HPDE6-E6E7 (cell line): ENCODE measurements at regions not wholly inside any gene's neighbourhood (a gene's known extent, or its start where the extent isn't known, plus 50 kb on each side); places are given as distances from the start of the nearest gene placed in this dataset.
"Not testable (repeated sequence)": the region's sequence is repeated elsewhere in the genome, so short reads cannot be mapped to it uniquely, and the experiment has no call there.

ENCODE experiments used
- DNase-seq: peaks from one replicate; pipeline ENCODE4 v3.0.0; 2011; ENCODE audit warnings: missing footprints; ENCODE audit errors: extremely low spot score

DNA sequence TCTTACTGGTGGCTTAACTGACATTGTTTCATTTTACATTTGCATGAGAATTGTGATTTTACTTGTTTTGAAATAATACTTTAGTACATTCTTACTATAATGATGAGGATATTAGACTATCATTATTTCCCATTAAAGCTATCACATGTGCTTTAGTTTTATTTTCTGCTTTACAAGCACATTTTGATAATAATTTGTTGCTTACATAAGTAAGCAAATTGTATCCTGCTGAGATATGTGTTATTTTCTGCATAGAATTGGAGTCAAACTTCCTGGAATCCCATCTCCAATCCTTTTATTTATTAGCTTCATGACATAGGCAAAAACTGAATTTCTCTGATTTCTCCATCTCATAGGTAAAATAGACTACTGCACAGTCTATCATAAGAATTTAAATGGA lies 847.4 kb downstream of the DIPK2A start:
- no peak for DNase-seq

DNA sequence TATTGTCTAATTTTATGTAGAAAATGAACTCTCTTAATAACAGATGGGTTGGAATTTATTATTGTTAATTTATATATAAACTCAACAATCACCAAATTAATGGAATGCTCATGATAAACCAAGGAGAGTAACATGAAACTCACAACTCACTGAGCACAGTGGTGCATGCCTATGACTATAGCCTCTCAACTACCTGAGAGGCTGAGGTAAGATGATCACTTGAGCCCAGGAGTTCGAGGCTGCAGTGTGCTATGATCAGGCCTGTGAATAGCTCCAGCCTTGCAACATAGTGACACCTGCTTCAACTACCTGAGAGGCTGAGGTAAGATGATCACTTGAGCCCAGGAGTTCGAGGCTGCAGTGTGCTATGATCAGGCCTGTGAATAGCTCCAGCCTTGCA lies 848.6 kb downstream of the DIPK2A start:
- not testable (repeated sequence) for DNase-seq

GRCh38 chr3:144820726-144821125 lies 849.1 kb downstream of the DIPK2A start:
- no peak for DNase-seq

GRCh38 chr3:144821583-144821982 lies 850.0 kb downstream of the DIPK2A start:
- DNase-seq = no peak

- DNase-seq = no peak
These were observed 851.0 kb downstream of the DIPK2A start for GRCh38 chr3:144822671-144823070.

DNA sequence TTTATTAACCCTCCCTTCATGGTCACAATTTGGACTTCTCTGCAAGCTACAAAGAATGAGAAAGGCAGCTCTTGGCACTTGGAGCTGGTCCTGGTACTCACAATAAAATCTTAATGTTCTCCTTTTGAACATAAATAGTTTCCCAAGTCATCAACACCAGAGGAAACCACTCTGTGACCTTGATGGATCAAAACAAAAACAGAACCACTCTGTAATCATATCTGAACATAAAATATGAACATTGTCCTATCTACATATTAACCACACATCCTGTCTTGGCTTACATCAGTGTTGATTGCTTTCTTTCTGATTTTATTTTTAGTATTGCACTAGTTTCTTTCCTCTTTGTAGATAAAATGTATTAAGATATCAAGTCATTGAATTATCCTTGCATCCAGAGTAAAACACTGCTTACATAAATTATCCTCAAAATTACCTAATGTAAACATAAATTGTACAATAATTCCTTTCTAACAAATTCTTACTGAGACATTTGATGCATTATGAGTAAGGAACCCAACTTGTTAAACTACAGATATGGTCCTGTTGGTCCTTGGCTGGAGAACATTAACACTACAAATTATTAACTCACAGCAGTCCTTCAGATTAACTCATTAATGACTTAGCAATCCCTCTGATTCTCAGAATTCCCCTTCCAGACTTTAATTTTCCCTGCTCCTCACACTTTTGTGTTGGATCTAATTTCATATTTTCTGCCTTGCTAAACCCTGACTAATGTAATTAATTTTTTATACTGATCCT lies 860.5 kb downstream of the DIPK2A start:
- DNase-seq = no peak

- no peak for DNase-seq
These were observed 868.4 kb downstream of the DIPK2A start for GRCh38 chr3:144839991-144840390.

DNA sequence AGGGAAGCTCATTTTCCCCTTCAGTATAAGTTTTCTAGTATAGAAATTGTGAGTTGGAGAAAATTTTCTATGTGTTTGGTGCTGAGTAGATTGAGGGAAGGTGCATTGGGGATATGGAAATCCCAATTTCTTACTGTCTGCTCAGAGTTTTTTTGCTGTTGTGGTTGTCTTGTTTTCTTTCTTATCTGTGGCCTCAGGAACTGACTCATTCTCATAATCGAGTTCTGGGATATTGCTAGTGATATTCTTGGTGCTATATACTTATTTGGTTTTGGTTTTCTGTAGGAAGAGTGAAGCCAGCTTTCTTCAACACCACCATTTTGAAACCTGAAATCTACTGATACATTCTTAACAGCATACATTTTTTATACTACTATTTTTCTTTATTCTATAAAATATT lies 869.2 kb downstream of the DIPK2A start:
- DNase-seq = no peak

DNA sequence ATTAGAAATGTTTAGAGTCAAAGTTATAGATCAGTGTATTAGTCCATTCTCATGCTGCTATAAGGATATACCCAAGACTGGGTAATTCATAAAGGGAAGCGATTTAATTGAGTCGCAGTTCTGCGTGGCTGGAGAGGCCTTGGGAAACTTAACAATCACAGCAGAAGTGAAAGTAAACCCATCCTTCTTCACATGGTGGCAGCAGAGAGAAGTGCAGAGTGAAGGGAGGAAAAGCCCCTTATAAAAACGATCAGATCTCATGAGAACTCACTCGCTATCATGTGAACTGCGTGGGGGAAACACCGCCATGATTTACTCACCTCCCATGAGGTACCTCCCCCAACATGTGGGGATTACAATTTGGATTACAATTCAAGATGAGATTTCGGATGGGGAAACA lies 871.5 kb downstream of the DIPK2A start:
- DNase-seq = no peak

DNA sequence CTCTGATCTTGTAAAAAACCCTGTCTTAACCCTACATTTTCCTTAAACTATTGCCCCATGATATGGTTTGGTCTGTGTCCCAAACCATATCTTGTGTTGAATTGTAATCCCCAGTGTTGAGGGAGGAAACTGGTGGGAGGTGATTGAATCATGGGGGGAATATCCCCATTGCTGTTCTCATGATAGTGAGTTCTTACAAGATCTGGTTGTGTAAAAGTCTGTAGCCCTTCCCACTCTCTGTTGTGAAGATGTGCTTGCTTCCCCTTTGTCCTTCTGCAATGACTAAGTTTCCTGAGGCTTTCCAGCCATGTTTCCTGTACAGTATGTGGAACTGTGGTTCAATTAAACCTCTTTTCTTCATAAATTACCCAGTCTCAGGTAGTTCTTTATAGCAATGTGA lies 881.4 kb downstream of the DIPK2A start:
- DNase-seq = no peak

GRCh38 chr3:144854020-144854419 lies 882.4 kb downstream of the DIPK2A start:
- DNase-seq = not testable (repeated sequence)

GRCh38 chr3:144859161-144859560 lies 887.5 kb downstream of the DIPK2A start:
- no peak for DNase-seq

- DNase-seq = peak; percentile 3
These were observed 893.0 kb downstream of the DIPK2A start for GRCh38 chr3:144864646-144865045.

GRCh38 chr3:144865948-144866347 lies 894.3 kb downstream of the DIPK2A start:
- DNase-seq = no peak

GRCh38 chr3:144866476-144866875 lies 894.9 kb downstream of the DIPK2A start:
- no peak for DNase-seq

DNA sequence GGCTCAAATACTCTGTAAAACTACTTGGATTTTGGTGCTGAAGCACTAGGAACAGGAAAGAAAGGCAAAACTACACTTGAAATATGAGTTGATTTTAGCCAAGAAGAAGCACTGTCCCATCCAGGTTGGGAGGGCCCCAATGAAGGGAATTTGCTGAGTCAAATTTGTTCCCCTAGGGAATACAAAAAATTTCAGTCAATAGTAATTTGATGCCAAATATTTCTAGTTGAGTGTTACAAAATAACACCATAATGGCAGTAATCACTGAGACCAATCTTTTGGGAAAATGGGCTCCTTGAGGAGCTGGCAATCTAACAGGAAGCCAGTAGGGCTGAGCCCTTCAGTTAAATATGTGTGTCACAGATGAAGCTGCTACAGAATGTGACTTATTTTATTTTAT lies 896.9 kb downstream of the DIPK2A start:
- no peak for DNase-seq

DNA sequence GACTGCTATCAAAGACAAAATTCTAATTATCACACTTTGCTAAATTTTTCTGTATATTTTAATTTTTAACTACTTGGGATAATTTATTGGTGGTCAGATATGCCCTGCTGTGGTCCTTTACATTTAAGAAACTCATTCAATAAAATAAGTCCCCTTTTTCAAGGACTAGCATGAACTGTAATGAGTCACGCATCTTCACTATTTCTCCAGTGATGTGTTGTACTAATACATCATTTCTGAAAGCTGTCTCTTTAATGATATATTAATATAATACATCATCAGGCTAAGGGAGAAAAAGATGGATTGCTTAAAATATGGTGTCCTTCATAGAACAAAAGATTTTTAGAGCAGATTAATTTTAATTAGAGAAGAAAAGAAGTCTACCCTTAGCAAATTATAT lies 901.4 kb downstream of the DIPK2A start:
- DNase-seq = no peak

DNA sequence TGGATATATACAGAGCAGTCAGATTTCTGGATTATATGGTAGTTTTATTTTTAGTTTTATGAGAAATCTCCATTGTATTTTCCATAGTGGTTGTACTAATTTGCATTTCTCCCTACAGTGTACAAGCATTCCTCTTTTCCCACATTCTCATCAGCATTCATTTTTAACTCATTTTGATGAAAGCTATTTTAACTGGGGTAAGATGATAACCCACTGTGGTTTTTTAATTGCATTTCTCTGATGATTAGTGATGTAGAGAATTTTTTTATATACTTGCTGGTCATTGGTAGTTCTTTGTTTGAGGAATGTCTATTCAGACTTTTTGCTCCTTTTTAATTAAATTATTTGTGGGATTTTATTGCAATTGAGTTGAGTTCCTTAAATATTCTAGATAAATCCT lies 903.6 kb downstream of the DIPK2A start:
- DNase-seq = no peak

GRCh38 chr3:144877356-144877755 lies 905.7 kb downstream of the DIPK2A start:
- DNase-seq = no peak

DNA sequence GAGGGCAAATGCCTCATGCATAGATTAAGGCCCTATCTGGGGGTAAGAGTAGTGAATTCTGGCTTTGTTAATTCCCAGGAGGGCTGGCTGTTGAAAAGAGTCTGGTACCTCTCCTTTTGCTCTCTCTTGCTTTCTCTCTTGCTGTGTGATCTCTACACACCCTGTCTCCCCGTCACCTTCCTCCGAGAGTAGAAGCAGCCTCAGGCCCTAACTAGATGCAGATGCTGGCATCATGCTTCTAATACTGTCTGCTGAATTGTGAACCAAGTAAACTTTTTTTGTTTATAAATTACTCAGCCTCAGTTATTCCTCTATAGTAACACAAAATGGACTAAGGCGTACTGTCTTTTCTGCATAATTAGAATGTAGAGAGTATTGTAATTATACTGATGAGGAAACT lies 908.1 kb downstream of the DIPK2A start:
- DNase-seq = no peak

GRCh38 chr3:144893980-144894379 lies 922.4 kb downstream of the DIPK2A start:
- no peak for DNase-seq

DNA sequence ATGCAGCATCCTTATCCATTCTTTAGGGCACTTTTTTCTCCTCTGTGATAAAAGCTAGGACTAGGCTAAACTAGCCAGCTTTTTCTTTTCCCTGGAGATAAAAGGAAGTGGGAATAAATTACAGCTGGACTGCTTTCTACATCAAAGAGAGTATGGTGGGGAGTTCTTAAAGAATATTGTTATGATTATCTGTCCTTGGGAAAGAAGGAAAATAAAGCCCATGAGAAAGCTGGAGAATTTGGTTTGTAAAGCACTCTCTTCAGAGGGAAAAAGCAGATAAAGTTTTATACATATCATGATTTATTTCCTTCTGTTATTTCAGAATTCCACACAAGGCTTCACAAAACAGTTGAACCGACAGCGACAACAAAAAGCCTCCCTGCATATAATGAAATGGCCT lies 923.0 kb downstream of the DIPK2A start:
- no peak for DNase-seq

DNA sequence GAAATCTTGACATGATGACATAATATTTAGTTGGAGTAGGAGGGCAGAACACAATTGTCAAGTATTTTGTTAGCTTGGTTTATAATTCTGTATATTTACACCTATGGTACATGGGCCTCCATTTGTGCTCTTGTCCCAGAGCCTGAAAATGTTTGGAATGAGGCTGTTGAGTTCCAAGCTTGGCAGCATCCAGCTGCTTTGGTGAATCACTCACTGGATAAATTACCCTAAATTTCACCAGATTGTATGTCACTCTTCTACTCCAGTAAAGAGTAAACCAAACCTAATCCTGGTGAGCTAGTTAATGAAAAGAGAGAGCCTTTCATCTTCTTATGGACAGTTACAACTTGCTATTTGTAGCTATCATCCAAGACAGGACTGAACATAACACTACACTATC lies 928.7 kb downstream of the DIPK2A start:
- no peak for DNase-seq

DNA sequence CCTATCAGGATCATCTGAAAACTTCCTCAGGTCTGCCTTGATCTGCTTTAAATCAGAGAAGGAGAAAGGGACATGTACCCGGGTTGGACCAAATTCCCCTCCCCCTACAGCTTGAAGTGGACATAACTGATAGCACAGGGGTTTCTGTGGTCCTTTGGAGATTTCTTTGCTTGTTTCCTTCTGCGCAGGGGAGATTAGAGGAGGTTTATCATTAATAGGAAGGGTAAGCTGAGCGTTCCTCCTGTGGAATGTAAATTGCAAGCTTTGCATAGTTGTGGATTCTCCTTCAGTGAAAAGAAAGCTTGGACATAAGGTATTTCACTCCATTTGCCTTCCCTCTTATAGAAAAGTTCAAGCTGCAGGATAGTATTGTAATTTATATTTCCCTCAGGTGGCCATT lies 936.0 kb downstream of the DIPK2A start:
- DNase-seq = not testable (repeated sequence)
